Kidney epithelial cell (primary cell): ENCODE measurements at regions not wholly inside any gene's neighbourhood (a gene's known extent, or its start where the extent isn't known, plus 50 kb on each side); places are given as distances from the start of the nearest gene placed in this dataset.

Experiments
- DNase-seq: peaks from one replicate; pipeline ENCODE4 v3.0.0-alpha.2; 2010; ENCODE audit warnings: low read depth
- H3K27me3 ChIP-seq: 2 replicates; pipeline ENCODE4 v1.6.0; 2011; ENCODE audit warnings: low read length; ENCODE audit not compliant: control insufficient read depth, insufficient read depth
- H3K36me3 ChIP-seq: 2 replicates; pipeline ENCODE4 v1.5.1; 2011; ENCODE audit warnings: low read length; ENCODE audit not compliant: control insufficient read depth, insufficient read depth
- H3K4me3 ChIP-seq: 2 replicates; pipeline ENCODE4 v1.5.1; 2011; ENCODE audit warnings: low read depth, mild to moderate bottlenecking, control low read depth, low read length
- TF ChIP-seq, protein P1 (sequence below): IDR thresholded peaks from 2 replicates; pipeline ENCODE4 v1.5.1; 2011; ENCODE audit warnings: mild to moderate bottlenecking, moderate library complexity, low read length, control low read depth, inconsistent platforms; ENCODE audit not compliant: insufficient read depth, poor library complexity, severe bottlenecking

GRCh38 chr11:26112264-26112663 is 219.7 kb upstream of the ANO3 start:
- Histone ChIP-seq H3K4me3 (no peak overlapping the region), H3K27me3 (no peaks in the 10 kb centered on the region), H3K36me3 (no peaks in the 10 kb centered on the region)
- TF ChIP-seq, protein P1, sequence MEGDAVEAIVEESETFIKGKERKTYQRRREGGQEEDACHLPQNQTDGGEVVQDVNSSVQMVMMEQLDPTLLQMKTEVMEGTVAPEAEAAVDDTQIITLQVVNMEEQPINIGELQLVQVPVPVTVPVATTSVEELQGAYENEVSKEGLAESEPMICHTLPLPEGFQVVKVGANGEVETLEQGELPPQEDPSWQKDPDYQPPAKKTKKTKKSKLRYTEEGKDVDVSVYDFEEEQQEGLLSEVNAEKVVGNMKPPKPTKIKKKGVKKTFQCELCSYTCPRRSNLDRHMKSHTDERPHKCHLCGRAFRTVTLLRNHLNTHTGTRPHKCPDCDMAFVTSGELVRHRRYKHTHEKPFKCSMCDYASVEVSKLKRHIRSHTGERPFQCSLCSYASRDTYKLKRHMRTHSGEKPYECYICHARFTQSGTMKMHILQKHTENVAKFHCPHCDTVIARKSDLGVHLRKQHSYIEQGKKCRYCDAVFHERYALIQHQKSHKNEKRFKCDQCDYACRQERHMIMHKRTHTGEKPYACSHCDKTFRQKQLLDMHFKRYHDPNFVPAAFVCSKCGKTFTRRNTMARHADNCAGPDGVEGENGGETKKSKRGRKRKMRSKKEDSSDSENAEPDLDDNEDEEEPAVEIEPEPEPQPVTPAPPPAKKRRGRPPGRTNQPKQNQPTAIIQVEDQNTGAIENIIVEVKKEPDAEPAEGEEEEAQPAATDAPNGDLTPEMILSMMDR: no peak
- DNase-seq: no peak

- TF ChIP-seq, protein P1: no peak
- DNase-seq: no peak
Observed at GRCh38 chr11:26121466-26121865, 210.5 kb upstream of the ANO3 start.

DNA sequence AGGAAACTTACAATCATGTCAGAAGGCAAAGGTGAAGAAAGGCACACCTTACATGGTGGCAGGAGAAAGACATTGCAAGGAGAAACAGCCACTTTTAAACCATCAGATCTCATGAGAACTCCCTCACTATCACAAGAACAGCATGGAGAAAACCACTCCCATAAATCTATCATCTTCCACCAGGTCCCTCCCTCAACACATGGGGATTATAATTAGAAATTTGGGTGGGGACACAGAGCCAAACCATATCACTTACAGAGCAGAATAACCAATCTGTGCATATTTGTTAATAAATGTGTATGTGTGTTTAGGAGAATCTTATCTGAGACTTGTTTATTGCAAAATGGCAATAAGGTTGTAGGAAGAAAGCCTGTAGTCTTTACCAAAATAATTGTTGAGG is 205.2 kb upstream of the ANO3 start:
- TF ChIP-seq, protein P1: no peak
- Histone ChIP-seq H3K27me3 (no peaks in the 10 kb centered on the region), H3K4me3 (no peak overlapping the region), H3K36me3 (no peaks in the 10 kb centered on the region)
- no peak for DNase-seq

More at GRCh38 chr11:26121466-26121865, 210.5 kb upstream of the ANO3 start:
- Histone ChIP-seq H3K27me3 (no peaks in the 10 kb centered on the region), H3K36me3 (no peaks in the 10 kb centered on the region), H3K4me3 (no peak overlapping the region)

DNA sequence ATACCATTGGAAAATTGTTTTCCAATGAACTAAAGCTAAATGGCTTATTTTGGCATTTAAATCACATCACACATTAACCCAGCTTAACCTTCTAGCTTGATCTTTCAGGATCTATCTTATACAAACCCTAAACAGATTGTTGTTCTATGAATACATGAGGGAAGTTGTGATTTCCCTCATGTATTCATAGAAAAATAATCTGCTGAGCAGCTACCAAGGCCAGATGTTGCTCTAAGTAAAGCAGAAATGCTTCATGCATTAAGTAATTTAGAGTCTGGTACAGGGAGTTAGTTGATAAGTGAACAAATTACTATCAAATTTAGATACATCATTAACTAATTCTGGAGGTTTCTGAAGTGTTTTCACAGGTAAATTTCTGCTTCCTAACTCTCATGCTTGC is 204.6 kb upstream of the ANO3 start:
- H3K4me3 ChIP-seq: no peak overlapping the region
- TF ChIP-seq, protein P1: no peak
- no peak for DNase-seq
- no peaks in the 10 kb centered on the region for H3K27me3 ChIP-seq
- H3K36me3 ChIP-seq: no peaks in the 10 kb centered on the region

DNA sequence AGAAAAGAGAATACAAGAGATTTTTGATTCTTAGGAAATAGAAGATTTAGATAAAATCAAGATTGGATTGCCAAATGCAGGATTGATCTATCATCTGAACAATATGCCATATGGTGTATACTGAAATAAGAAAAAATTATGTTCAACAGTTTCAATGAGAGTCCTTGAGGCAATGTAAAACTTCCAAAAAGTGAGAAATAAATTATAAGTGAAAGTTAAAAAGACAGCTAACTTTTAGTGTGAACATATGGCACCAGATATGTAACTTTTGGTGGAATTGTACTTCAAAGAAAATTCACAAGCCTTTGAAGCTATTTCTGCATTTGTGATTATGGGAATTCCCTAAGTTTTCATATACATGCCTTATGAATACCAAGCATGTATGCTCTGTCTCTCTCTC is 200.5 kb upstream of the ANO3 start:
- TF ChIP-seq, protein P1: no peak
- no peaks in the 10 kb centered on the region for H3K27me3 ChIP-seq
- no peak for DNase-seq
- H3K36me3 ChIP-seq: no peaks in the 10 kb centered on the region
- no peak overlapping the region for H3K4me3 ChIP-seq

DNA sequence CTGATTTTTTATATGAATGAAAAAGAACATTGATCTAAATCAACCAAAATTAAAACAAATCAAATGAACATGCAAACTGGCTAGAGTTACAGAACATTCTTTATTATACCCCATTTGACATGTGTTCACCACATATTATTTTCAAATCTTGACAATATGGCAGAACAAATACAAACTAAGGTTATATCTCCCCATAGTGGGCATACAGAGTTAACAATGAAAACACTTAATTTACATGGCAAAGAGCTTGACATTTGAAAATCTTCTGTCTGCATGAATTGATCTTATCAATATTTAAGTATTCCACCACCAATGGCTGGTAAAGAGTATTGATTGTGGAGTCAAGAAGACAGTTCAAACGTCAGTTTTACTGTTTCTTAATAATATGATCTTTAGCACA is 197.9 kb upstream of the ANO3 start:
- TF ChIP-seq, protein P1: no peak
- no peak for DNase-seq
- no peaks in the 10 kb centered on the region for H3K27me3 ChIP-seq
- H3K36me3 ChIP-seq: no peaks in the 10 kb centered on the region
- no peak overlapping the region for H3K4me3 ChIP-seq
